Skin of body (tissue), 1 donor: ENCODE measurements at regions not wholly inside any gene's neighbourhood (a gene's known extent, or its start where the extent isn't known, plus 50 kb on each side); places are given as distances from the start of the nearest gene placed in this dataset.
"Not testable (repeated sequence)": the region's sequence is repeated elsewhere in the genome, so short reads cannot be mapped to it uniquely, and the experiment has no call there.

ENCODE experiments used
- DNase-seq: peaks from one replicate; lab custom pipeline; 2025; lab: John Stamatoyannopoulos, UW

DNA sequence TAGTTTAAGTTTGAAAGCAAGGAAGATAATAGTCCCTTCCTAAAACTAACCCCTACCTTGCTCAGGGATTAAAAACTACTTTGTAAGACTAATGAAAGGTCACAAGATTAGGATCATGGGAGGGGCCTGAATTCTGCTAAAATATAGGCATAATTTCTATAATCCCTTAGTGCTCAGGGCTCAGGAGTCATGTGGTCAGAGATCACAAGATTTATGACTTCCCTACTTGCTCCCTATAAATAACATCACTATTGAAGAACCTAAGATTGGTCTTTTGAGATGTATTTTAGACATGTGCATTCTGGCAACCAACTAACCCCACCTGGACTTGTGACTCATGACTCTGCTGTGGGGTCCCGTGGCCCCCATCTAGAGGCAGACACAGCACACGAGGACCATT lies 81.1 kb downstream of the STMND1 start:
- DNase-seq, result no peak

DNA sequence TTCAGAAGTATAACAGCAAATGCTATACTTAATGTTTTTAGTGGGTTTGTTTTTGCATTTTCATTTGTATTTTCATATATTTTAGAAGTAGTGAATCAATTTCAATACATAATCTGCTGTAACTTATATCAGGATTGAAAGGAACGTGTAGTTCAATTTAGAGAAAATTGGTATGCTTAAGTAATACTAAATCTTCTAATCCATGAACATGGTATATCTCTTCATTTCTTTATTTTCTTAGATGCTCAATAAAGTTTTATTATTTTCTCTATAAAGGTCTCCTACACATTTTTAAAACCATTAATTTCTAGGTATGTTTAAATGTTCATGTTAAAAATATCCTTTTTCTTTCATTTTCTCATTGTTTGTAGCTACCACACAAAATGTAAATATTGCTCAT lies 85.1 kb downstream of the STMND1 start:
- DNase-seq, result no peak

DNA sequence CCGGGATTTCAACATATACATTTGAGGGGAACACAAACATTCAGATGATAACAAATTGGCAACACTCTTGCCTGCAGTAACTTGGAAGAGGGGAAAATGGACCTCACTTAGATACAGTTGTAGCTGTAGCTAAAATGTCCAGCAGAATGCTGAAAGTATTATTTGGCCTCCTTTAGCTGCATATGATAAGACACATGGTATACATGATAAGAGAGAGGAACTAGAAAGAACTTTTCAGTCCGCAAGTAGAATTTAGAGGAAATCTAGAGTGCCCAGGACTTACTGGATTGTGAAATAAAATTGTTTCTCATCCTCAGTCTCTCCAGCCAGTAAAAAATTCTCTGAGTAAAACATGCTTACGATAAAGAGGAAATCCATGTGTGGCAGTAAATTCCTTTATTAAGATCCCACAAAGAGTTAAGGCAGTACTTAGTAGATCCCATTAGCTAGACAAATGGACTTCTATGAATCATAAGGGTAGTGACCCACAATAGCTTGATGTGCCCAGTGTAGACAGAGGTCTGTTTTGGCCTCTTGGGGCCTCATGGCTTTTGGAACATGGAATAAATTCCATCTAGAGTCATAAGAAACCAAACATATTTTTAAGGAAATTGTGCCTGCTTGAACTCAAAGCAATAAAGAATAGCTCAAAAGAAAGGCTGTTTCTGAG lies 87.9 kb upstream of the RBM24 start:
- DNase-seq, result no peak

DNA sequence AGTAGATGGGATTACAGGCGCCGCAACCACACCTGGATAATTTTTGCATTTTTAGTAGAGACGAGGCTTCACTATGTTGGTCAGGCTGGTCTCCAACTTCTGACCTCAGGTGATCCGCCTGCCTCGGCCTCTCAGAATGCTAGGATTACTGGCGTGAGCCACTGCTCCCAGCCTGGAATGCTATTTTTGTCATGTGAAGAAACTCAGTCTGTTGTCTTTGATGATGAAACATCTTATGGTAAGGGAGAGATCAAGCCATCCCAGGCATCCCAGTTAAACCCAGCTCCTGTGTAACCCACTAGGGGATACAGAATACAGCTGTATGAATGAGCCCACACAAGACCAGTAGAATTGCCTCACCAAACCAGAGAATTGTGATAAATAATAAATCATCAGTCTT lies 83.6 kb upstream of the RBM24 start:
- DNase-seq, result no peak

DNA sequence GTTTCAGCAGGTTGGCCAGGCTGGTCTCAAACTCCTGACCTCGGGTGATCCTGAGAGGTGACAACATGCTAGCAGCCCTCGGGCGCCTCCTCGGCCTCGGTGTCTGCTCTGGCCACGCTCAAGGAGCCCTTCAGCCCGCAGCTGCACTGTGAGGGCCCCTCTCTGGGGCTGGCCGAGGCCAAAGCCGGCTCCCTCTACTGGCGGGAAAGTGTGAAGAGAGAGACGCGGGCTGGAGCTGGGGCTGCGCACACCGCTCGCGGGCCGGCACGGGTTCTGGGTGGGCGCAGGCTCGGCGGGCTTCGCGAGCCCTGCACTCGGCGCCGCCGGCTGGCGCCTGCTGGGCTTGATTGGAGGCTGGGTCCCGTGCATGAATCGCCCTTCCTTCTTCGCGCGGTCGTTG lies 80.8 kb upstream of the RBM24 start:
- no peak for DNase-seq

DNA sequence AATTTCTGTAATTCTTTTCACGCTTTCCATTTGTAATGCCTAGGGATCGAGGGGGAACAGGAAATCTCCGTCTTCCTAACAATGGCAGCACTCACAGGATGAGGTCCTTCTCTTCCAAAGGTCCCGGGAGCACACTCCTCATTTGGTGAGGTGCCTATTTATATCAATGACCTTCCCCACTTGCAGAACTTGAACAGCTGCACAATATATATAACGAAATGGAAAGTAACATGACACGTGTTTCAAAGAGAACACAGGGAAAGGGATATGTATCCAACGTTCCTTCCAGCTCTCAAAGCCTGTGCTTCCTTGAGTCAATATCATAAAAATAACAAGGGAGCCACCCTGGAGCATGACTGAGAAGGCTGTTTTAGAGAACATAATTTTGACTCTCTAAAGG lies 78.6 kb upstream of the RBM24 start:
- peak; percentile 37 for DNase-seq

DNA sequence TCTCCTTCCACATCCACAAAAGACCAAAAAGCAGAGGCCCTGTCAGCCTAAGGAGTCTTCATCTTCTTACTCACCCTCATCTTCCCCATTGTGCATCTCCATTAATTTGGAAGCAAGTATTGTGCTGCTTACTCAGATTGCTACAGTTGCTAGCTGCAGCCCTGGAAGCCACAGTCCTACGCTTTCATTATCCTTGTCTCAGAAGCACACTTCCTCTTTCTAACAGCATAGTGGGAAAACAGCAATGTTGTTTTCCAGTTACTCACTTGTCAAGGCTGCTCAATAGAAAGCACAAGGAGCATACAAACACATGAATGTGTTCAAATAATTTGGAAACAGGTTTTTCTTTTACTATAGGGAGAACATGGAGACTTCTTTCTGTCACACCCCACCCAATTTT lies 76.6 kb upstream of the RBM24 start:
- DNase-seq, result no peak

DNA sequence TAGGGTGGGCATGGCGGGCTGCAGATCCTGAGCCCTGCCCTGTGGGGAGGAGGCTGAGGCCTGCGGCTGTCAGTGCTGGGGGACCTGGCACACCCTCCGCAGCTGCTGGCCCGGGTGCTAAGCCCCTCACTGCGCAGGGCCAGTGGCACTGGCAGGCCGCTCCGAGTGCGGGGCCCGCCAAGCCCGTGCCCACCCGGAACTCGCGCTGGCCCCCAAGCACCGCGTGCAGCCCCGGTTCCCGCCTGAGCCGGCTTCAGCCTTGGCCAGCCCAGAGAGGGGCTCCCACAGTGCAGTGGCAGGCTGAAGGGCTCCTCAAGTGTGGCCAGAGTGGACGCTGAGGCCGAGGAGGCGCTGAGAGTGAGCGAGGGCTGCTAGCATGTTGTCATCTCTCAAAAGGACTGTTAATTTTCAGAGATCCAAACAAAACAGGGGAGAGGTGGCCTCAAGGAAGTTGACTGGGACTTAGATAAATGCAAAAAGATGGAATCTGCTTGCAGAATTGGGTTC lies 74.5 kb upstream of the RBM24 start:
- DNase-seq, result no peak

DNA sequence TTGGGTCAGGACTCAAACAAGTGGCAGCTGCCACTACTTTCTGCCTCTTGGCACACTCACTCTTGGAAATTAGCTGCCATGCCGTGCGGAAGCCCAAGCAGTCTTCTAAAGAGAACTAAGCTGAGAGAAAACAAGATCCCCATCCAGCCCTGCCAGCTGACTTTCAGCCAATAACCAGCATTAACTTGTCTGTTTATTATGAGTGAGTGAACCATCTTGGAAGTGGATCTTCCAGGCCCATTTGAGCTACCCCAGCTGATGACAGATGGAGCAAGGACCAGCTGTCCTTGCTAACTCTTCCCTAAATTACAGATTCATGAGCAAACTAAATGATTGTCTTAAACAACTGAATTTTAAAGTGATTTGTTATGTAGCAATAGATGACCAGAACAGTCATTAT lies 73.9 kb upstream of the RBM24 start:
- DNase-seq, result no peak

DNA sequence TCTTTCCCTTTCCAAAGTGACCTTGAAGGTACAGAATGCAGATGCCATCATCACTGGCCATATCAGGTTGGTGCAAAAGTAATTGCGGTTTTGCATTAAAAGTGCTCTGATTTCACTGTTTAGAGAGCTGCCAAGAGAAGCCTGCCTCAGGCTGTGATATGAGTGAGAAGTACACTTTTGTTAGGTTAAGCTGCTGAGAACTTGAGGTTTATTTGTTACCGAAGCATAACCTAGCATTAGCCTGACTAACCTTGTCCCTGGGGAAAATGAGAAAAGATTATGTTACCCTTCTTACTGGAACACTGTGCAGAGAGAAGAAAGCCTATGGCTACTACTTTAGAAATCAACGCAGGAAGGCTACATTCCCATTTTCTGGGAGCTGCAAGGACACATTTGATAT lies 70.5 kb upstream of the RBM24 start:
- DNase-seq, result no peak

DNA sequence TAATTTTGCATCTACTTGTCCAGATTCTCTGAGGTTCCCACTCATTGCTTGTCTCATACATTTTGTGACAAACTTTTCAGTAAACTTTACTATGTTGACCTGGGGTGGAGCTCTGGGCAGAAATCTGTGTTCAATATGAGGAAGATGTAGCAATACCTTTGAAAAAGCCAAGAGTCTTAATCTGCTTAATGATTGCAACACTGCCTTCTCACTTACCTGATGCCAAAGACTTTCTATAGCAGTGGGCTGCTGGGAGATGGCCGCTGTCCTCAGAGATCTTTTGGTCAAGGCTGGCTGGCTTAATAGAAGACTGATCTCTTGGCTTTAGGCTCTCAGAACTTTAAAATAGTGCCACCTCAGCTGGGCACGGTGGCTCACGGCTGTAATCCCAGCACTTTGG lies 70.1 kb upstream of the RBM24 start:
- no peak for DNase-seq

DNA sequence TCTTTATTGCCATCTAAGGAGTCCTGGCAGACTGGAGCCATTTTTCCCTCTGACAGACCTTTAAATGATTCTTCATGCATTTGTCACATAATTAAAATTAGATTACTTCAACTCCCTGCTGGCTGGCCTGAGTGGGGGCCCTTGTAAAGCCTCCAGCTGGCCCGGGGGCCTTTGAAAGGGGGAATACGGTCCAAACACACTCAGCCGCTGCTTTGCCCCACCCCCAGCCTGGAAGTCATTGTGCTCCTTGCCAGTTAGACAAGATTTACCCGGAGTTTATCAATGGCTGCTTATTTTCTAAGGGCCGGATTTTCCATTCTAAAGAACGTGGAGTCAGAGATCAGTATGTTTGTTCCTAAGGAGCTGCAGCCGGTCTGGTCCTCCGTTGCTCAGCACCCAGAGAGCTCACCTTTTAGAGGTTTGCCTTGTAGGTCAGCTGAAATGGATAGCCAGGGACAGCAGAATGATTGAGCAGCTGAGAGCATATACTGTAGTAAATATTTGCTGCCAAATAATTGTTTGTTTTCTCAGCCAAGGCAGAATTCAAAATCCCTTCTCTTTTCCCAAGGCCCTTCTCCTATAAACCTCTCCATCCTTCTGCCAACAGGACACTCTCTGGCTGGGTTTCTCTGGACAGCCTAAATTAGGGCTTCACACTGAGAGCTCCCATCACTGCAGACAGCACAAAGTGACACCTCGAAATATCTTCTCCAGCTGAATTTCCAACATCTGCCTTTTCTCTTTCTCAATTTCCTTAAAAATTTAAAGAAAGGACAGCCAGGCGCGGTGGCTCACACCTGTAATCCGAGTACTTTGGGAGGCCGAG lies 68.4 kb upstream of the RBM24 start:
- peak; percentile 28 for DNase-seq

DNA sequence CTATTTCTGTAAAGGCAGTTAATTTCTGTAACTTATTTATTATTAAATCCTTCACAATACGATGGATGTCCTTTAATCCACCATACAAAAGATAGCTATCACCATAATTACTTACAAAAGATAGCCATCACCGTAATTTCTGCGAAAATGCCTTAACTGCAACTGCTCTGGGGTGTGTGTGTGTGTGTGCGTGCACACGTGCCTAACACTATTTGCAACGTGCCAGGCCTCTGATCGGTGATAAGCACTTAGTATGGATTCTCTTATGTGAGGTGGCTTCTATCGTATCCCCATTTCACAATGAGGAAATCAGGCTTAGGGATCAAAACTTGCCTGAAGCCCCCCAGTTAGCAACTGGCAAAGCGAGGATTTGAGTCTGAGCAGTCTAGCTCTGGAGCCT lies 67.1 kb upstream of the RBM24 start:
- DNase-seq, result no peak

DNA sequence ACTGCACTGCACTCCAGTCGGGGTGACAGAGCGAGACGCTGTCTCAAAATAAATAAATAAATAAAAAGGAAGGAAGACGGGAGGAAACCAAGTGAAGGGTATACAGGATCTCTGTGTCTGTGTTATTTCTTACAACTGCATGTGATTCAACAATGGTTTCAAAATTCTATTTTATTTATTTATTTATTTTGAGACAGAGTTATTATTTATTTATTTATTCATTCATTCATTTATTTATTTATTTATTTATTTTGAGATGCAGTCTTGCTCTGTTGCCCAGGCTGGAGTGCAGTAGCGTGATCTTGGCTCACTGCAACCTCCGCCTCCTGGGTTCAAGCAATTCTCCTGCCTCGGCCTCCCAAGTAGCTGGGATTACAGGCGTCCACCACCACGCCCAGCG lies 64.2 kb upstream of the RBM24 start:
- DNase-seq, result not testable (repeated sequence)

DNA sequence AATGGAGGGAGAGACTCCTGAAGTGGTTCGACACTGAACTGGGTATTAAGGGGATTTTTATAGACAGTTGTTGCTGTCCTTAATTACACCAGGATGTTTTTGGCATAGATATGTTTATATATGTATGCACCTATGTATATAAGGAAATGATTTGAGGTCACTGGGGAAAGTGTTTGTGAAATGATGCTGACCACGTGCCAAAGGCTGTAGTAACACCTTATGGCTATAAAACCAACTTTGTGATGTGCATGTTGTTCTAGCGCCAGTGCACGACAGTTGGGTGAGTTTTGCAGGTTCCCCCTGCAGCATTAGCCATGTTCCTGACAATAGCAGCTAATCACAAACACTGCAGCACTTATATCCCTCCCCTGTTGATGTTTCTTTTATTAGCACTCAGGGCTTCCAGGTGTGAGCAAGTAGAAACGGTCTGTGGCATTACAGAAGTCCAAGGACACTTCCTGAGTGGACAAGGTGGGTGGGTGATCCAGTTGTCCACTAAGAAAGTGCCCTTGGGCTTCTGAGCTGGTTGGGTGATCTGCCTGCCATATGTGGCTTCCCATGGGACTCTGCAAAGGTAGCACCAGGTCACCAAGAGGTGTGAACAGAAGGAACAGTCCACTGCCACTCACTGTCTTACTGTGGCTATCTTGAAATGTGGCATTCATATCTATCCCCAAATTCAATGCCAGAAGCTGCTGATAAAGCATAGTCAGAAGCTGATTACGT lies 63.0 kb upstream of the RBM24 start:
- DNase-seq, result no peak

DNA sequence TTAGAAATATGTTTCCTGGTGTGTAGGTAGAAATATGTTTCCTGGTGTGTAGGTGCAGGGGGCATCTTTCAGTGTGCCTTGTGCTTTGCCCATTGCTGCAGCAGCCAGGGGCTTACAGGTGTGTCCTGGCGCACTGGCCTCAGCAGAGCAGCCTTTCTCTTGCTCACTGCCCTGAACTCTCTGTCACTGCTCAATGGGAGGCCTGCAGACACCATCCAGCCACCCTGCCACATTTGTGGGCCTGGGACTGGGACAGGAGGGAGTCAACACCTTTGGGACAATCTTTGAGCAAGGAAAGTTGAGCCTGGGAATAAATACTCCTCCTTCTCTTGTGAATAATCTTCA lies 62.4 kb upstream of the RBM24 start:
- no peak for DNase-seq

DNA sequence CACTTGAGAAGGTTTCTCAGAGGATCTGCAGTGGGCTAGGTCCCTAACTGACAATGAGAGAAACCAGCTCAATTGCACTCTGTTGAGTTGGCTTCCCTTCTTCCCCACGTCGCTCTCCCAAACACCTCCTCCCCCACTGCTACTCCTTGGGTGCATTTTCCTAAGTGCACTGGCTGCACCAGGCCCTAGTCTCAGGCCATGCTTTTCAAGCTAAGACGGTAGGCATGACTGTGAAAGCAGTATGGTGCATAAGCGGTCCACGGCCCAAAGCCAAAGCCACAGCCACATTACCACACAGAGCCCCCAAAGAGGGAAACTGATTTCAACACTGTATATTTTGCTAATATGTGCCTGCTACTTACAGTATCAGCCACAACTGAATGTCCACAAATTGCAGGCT lies 62.1 kb upstream of the RBM24 start:
- no peak for DNase-seq

DNA sequence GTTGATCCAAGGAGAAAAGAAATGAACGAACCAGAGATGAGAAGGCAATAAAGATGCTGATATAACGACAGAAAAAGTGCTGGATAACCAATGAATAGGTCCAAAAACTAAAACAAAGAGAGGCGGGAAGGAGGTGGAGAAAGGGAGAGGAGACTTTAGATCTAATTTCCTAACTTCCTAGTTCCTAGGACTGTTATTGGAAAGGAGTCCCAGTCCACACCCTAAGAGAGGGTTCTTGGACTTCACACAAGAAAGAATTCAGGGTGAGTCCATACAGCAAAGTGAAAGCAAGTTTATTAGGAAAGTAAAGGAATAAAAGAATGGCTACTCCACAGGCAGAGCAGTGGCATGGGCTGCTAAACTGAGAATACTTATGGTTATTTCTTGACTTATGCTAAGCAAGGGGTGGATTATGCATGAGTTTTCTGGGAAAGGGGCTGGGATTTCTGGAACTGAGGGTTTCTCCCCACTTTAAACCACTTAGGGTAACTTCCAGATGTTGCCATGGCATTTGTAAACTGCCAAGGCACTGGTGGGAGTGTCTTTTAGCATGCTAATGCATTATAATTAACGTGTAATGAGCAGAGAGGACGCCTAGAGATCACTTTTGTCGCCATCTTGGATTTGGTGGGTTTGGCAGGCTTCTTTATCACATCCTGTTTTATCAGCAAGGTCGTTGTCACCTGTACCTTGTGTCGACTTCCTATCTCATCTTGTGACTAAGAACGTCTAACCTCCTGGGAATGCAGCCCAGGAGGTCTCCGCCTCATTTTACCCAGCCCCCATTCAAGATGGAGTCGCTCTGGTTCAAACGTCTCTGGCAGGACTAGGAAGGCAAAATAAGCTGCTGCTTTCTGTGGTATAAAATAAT lies 60.9 kb upstream of the RBM24 start:
- DNase-seq, result no peak

DNA sequence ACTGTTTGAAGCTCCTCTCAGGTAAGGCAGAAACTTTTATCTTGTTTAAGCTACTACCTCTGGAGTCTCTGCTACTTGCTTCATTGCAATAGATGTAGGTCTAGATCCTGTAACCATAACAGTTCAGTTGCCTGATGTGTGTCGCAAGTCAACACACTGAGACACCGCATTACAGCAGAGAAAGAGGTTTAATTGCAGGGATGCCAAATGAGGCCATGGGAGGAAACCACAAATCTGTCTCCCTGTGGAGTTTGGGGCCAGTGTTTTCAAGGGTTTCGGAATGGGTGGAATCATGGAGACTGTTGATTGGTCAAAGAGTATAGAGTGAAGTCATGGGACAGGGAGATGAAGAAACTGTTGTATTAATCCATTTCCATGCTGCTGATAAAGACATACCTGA lies 57.1 kb upstream of the RBM24 start:
- no peak for DNase-seq

DNA sequence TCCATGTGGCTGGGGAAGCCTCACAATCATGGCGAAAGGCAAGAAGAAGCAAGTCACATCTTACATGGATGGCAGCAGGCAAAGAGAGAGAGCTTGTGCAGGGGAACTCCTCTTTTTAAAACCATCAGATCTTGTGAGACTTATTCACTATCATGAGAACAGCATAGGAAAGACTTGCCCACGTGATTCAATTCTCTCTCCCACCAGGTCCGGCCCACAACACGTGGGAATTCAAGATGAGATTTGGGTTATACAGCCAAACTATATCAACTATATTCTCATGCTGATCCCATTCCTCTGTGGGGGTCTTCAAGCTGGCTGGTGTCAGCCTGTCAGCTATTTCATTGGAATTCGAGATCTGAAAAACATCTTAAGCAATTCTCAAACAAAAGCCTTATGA lies 56.7 kb upstream of the RBM24 start:
- DNase-seq, result not testable (repeated sequence)
